SK-N-SH (cell line): ENCODE measurements at regions not wholly inside any gene's neighbourhood (a gene's known extent, or its start where the extent isn't known, plus 50 kb on each side); places are given as distances from the start of the nearest gene placed in this dataset.

ENCODE experiments used
- CTCF ChIA-PET: fragments of 300-600, 350-600 bp; formaldehyde crosslinking; extraction: SDS; loops from one replicate; lab custom pipeline; 2021; lab: Yijun Ruan, JAX
- POLR2A ChIA-PET: fragments of 350-600 bp; sonication (Branson Sonifier 250); formaldehyde crosslinking; extraction: SDS; loops from one replicate; lab custom pipeline; 2020; ENCODE audit warnings: antibody characterized with exemption, inconsistent platforms; lab: Yijun Ruan, JAX
- DNase-seq: peaks from one replicate; pipeline ENCODE4 v3.0.0; 2012
- H2AFZ ChIP-seq: fragments of 200-600 bp; sonication (generic); 2 replicates; pipeline ENCODE4 v1.8.1; 2016; ENCODE audit warnings: antibody characterized with exemption, mild to moderate bottlenecking, low read depth
- H3F3A ChIP-seq: fragments of 200-600 bp; sonication (generic); replicated peaks from 2 replicates; pipeline ENCODE3; 2016; ENCODE audit warnings: antibody characterized with exemption, mild to moderate bottlenecking; ENCODE audit not compliant: insufficient read depth
- H3K27ac ChIP-seq, 2 experiments: fragments of 200-500 bp in 1 of 2; fragments of 200-600 bp in 1 of 2; sonication (Bioruptor generic) in 1 of 2; sonication (generic), shearing (Covaris generic) in 1 of 2; 2 replicates each; pipeline versions ENCODE4 v1.5.1 to v1.6.1; 2014 to 2016; ENCODE audit warnings: low read depth in 2 of 2, inconsistent platforms in 1 of 2, low read length in 1 of 2, mild to moderate bottlenecking in 1 of 2, mixed read lengths in 1 of 2
- H3K27me3 ChIP-seq: fragments of 200-600 bp; sonication (generic), shearing (Covaris generic); 2 replicates; pipeline ENCODE4 v1.6.1; 2016; ENCODE audit warnings: mixed run types; ENCODE audit not compliant: insufficient read depth
- H3K36me3 ChIP-seq, 2 experiments: fragments of 200-500 bp in 1 of 2; fragments of 200-600 bp in 1 of 2; sonication (Bioruptor generic) in 1 of 2; sonication (generic) in 1 of 2; replicated peaks in 1 of 2; 2 replicates each; pipeline versions ENCODE3 to v1.5.1; 2014 to 2016; ENCODE audit warnings: low read length in 1 of 2, mild to moderate bottlenecking in 1 of 2; ENCODE audit not compliant: insufficient read depth in 2 of 2, control insufficient read depth in 1 of 2
- H3K4me1 ChIP-seq, 2 experiments: fragments of 200-500 bp in 1 of 2; fragments of 200-600 bp in 1 of 2; sonication (Bioruptor generic) in 1 of 2; sonication (generic), shearing (Covaris generic) in 1 of 2; 2 replicates each; pipeline versions ENCODE4 v1.5.1 to v1.6.1; 2014 to 2016; ENCODE audit warnings: low read depth in 1 of 2, low read length in 1 of 2, mixed run types in 1 of 2; ENCODE audit not compliant: insufficient read depth in 2 of 2, control insufficient read depth in 1 of 2
- H3K4me2 ChIP-seq: fragments of 200-600 bp; sonication (generic), shearing (Covaris generic); 2 replicates; pipeline ENCODE4 v1.6.1; 2017; ENCODE audit warnings: mixed run types
- H3K4me3 ChIP-seq, 2 experiments: fragments of 200-500 bp in 1 of 2; fragments of 200-600 bp in 1 of 2; sonication (Bioruptor generic) in 1 of 2; sonication (generic), shearing (Covaris generic) in 1 of 2; 2 replicates each; pipeline versions ENCODE4 v1.5.1 to v1.8.1; 2014 to 2016; ENCODE audit warnings: low read depth in 2 of 2, inconsistent platforms in 1 of 2, low read length in 1 of 2, mild to moderate bottlenecking in 1 of 2, mixed read lengths in 1 of 2, moderate library complexity in 1 of 2
- H3K79me2 ChIP-seq: fragments of 200-600 bp; sonication (generic); 2 replicates; pipeline ENCODE4 v1.8.1; 2017; ENCODE audit warnings: mild to moderate bottlenecking; ENCODE audit not compliant: insufficient read depth
- H3K9ac ChIP-seq: fragments of 200-600 bp; sonication (generic); 2 replicates; pipeline ENCODE4 v1.6.1; 2017; ENCODE audit warnings: mixed run types
- H3K9me2 ChIP-seq: fragments of 200-600 bp; sonication (generic); 2 replicates; pipeline ENCODE4 v1.6.1; 2017; ENCODE audit warnings: mixed run types
- H3K9me3 ChIP-seq: fragments of 200-600 bp; sonication (generic); 2 replicates; pipeline ENCODE4 v1.6.1; 2017; ENCODE audit warnings: mixed run types, mild to moderate bottlenecking, moderate library complexity
- H4K20me1 ChIP-seq: fragments of 200-600 bp; sonication (generic); 2 replicates; pipeline ENCODE4 v1.6.1; 2017; ENCODE audit warnings: mild to moderate bottlenecking, mixed run types; ENCODE audit not compliant: insufficient read depth
- CTCF ChIP-seq: fragments of 200-600 bp; sonication (generic); IDR thresholded peaks from 2 replicates; pipeline ENCODE4 v1.6.1; 2017; ENCODE audit warnings: antibody characterized with exemption, mild to moderate bottlenecking, moderate library complexity
- EP300 ChIP-seq, 2 experiments: IDR thresholded peaks; 2 replicates each; pipeline versions ENCODE4 v1.4.0 to v1.6.1; 2012; ENCODE audit warnings: borderline replicate concordance in 1 of 2, low read depth in 1 of 2, low read length in 1 of 2
- FOSL2 ChIP-seq: IDR thresholded peaks from 2 replicates; pipeline ENCODE4 v1.4.0; 2012; ENCODE audit warnings: low read depth, mild to moderate bottlenecking, moderate library complexity, borderline replicate concordance
- FOXJ3 ChIP-seq: sonication (generic); formaldehyde crosslinking; IDR thresholded peaks from 2 replicates; pipeline ENCODE4 v1.5.1; 2020; ENCODE audit warnings: mild to moderate bottlenecking, missing genetic modification reagents
- FOXM1 ChIP-seq: IDR thresholded peaks from 2 replicates; pipeline ENCODE4 v1.4.0; 2012; ENCODE audit warnings: low read depth, mild to moderate bottlenecking
- GABPA ChIP-seq: IDR thresholded peaks from 2 replicates; pipeline ENCODE4 v1.4.0; 2012; ENCODE audit warnings: low read depth, mild to moderate bottlenecking
- IRF3 ChIP-seq: fragments of 150-350 bp; IDR thresholded peaks from 2 replicates; pipeline ENCODE4 v1.6.1; 2016; ENCODE audit warnings: mild to moderate bottlenecking, low read depth, low read length
- MAX ChIP-seq: IDR thresholded peaks from 2 replicates; pipeline ENCODE4 v1.4.0; 2012; ENCODE audit warnings: low read depth
- MEF2A ChIP-seq: IDR thresholded peaks from 2 replicates; pipeline ENCODE4 v1.4.0; 2012; ENCODE audit warnings: low read depth, borderline replicate concordance
- POLR2AphosphoS5 ChIP-seq: IDR thresholded peaks from 2 replicates; pipeline ENCODE4 v1.6.1; 2012; ENCODE audit warnings: low read depth, low read length
- RAD21 ChIP-seq: IDR thresholded peaks from 2 replicates; pipeline ENCODE4 v1.6.1; 2012; ENCODE audit warnings: mild to moderate bottlenecking, low read length
- REST ChIP-seq: IDR thresholded peaks from 2 replicates; pipeline ENCODE4 v1.6.1; 2012; ENCODE audit warnings: mild to moderate bottlenecking, low read depth, low read length, moderate library complexity
- RFX5 ChIP-seq: IDR thresholded peaks from 2 replicates; pipeline ENCODE4 v1.6.1; 2012; ENCODE audit warnings: mild to moderate bottlenecking, improper control_type of control experiment, low read length
- RXRA ChIP-seq: IDR thresholded peaks from 2 replicates; pipeline ENCODE4 v1.4.0; 2012; ENCODE audit warnings: low read depth, mild to moderate bottlenecking, borderline replicate concordance
- SIN3A ChIP-seq: IDR thresholded peaks from 2 replicates; pipeline ENCODE4 v1.6.1; 2012; ENCODE audit warnings: low read depth, mild to moderate bottlenecking, low read length, moderate library complexity, borderline replicate concordance
- SMC3 ChIP-seq: IDR thresholded peaks from 2 replicates; pipeline ENCODE4 v1.6.1; 2012; ENCODE audit warnings: low read depth, low read length, improper control_type of control experiment
- TAF1 ChIP-seq: IDR thresholded peaks from 2 replicates; pipeline ENCODE4 v1.6.1; 2012; ENCODE audit warnings: low read depth, mild to moderate bottlenecking, low read length, moderate library complexity, borderline replicate concordance
- WGBS: methylation state at CpG from one replicate; pipeline ENCODE4 v1.1.6; 2017; ENCODE audit warnings: low lambda C conversion rate; 5-methylcytosine and 5-hydroxymethylcytosine counted together

- TF ChIP-seq RAD21 = peak; percentile 79
- no peak for TF ChIP-seq FOSL2
- TF ChIP-seq, all 33 proteins: peak for 4
Measured at GRCh38 chr20:50380697-50381040, 129.5 kb upstream of the PTPN1 start (continued).

GRCh38 chr20:50381075-50381732 is 129.0 kb upstream of the PTPN1 start:
- 87% methylated on average over 7 of the region's 7 CpGs for WGBS
- H3K27ac ChIP-seq = no peak overlapping the region
- TF ChIP-seq FOXJ3 (CRISPR knock-in tag) (no peak), SIN3A (no peak)
- TF ChIP-seq, all 33 proteins: peak for 0
- no peak for DNase-seq
- Histone ChIP-seq H3K36me3 (no peaks in the 10 kb centered on the region), H3K4me2 (no peak overlapping the region), H3K27me3 (no peaks in the 10 kb centered on the region), H3K9me2 (no peaks in the 10 kb centered on the region), H3K9me3 (no peaks in the 10 kb centered on the region), H3F3A (peaks cover 3% of the 10 kb centered on the region), H3K79me2 (no peaks in the 10 kb centered on the region), H3K9ac (no peak overlapping the region), H4K20me1 (no peaks in the 10 kb centered on the region), H2AFZ (no peak overlapping the region), H3K4me3 (no peak overlapping the region), H3K4me1 (peaks cover 3 to 20% of the 10 kb centered on the region in 2 experiments; a peak in 1 of 4 replicates)
- ChIA-PET POLR2A (no interaction called here), CTCF (interaction anchor here (5.9 kb wide), 1 partner anchor 192 kb away, joined by 41 read pairs; the partner anchor contains the start of gene CEBPB)

- no peak overlapping the region for H3K4me2 ChIP-seq
- no peaks in the 10 kb centered on the region for H3K9me2 ChIP-seq
- H3K9ac ChIP-seq = no peak overlapping the region
- no peaks in the 10 kb centered on the region for H3K79me2 ChIP-seq
- 87% methylated on average over 13 of the region's 13 CpGs for WGBS
- no peaks in the 10 kb centered on the region for H3K27me3 ChIP-seq
- no peaks in the 10 kb centered on the region for H3K9me3 ChIP-seq
- DNase-seq = no peak
- H3K4me3 ChIP-seq = no peak overlapping the region
- H3K36me3 ChIP-seq = no peaks in the 10 kb centered on the region
- peaks cover 3% of the 10 kb centered on the region for H3F3A ChIP-seq
- ChIA-PET CTCF (interaction anchor here (5.9 kb wide), 1 partner anchor 192 kb away, joined by 41 read pairs; the partner anchor contains the start of gene CEBPB), POLR2A (no interaction called here)
- no peak overlapping the region for H2AFZ ChIP-seq
- H4K20me1 ChIP-seq = no peaks in the 10 kb centered on the region
- H3K27ac ChIP-seq = no peak overlapping the region
- H3K4me1 ChIP-seq = peaks cover 3 to 15% of the 10 kb centered on the region in 2 experiments; a peak in 1 of 4 replicates
- TF ChIP-seq RFX5 (no peak), POLR2AphosphoS5 (no peak), TAF1 (no peak), FOXM1 (no peak), MAX (no peak), IRF3 (no peak), SMC3 (no peak), FOXJ3 (CRISPR knock-in tag) (no peak), CTCF (no peak), RXRA (no peak), GABPA (no peak), MEF2A (no peak), REST (no peak), EP300 (IDR thresholded peaks at IDR 0.05; ENCODE audit: borderline replicate concordance in 1 of 2, low read depth in 1 of 2, low read length in 1 of 2) (no peak)
Measured at GRCh38 chr20:50381771-50382593, 128.2 kb upstream of the PTPN1 start.
